Brain microvascular endothelial cell (primary cell): ENCODE measurements at regions not wholly inside any gene's neighbourhood (a gene's known extent, or its start where the extent isn't known, plus 50 kb on each side); places are given as distances from the start of the nearest gene placed in this dataset.

Source experiments
- DNase-seq: peaks from one replicate; pipeline ENCODE4 v3.0.0-alpha.2; 2020
- H3K27ac ChIP-seq: fragments of 250-450 bp; sonication (Bioruptor Pico); 2 replicates; pipeline ENCODE4 v1.5.1; 2020; ENCODE audit warnings: mild to moderate bottlenecking, moderate library complexity
- H3K27me3 ChIP-seq: fragments of 250-450 bp; sonication (Bioruptor Pico); replicated peaks from 2 replicates; pipeline ENCODE4 v1.5.1; 2020; ENCODE audit warnings: mild to moderate bottlenecking
- H3K36me3 ChIP-seq: fragments of 250-450 bp; sonication (Bioruptor Pico); replicated peaks from 2 replicates; pipeline ENCODE4 v1.5.1; 2020; ENCODE audit warnings: mild to moderate bottlenecking
- H3K4me3 ChIP-seq: 2 replicates; pipeline ENCODE4 v1.5.1; 2011; ENCODE audit warnings: low read depth, mild to moderate bottlenecking, control low read depth, low read length, moderate library complexity
- in situ Hi-C: cut with HindIII; loops from 2 replicates; pipeline ENCODE4 v1.10.0; 2017; ENCODE audit warnings: low sequenced_read_pairs, low pct_ligation_motif_present
- TF ChIP-seq, protein P1 (sequence below): IDR thresholded peaks from 2 replicates; pipeline ENCODE4 v1.5.1; 2011; ENCODE audit warnings: low read depth, mild to moderate bottlenecking, moderate library complexity, low read length, control low read depth, inconsistent platforms; ENCODE audit errors: missing control alignments

DNA sequence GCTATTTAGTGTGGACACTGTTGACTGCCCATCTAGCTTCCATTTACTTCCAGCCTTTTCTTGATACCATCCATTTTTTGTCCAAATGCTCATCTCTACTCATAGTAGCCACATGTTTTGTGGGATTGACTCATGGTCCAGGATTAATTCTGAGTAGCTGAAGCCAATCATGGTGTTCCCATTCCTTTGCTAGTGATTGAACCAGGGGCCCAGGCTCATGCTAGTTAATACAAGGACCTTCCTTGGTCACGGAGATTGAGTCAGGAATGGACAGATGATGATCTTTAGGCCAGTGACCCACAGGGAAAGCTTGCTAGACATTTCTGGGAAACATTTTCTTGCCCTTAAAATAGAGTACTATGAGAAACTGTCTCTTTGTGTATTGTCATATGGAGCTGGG lies 272.9 kb upstream of the RIOK2 start:
- in situ Hi-C loops = no loop called here
- H3K27me3 ChIP-seq = no peaks in the 10 kb centered on the region
- TF ChIP-seq, protein P1, sequence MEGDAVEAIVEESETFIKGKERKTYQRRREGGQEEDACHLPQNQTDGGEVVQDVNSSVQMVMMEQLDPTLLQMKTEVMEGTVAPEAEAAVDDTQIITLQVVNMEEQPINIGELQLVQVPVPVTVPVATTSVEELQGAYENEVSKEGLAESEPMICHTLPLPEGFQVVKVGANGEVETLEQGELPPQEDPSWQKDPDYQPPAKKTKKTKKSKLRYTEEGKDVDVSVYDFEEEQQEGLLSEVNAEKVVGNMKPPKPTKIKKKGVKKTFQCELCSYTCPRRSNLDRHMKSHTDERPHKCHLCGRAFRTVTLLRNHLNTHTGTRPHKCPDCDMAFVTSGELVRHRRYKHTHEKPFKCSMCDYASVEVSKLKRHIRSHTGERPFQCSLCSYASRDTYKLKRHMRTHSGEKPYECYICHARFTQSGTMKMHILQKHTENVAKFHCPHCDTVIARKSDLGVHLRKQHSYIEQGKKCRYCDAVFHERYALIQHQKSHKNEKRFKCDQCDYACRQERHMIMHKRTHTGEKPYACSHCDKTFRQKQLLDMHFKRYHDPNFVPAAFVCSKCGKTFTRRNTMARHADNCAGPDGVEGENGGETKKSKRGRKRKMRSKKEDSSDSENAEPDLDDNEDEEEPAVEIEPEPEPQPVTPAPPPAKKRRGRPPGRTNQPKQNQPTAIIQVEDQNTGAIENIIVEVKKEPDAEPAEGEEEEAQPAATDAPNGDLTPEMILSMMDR = no peak

DNA sequence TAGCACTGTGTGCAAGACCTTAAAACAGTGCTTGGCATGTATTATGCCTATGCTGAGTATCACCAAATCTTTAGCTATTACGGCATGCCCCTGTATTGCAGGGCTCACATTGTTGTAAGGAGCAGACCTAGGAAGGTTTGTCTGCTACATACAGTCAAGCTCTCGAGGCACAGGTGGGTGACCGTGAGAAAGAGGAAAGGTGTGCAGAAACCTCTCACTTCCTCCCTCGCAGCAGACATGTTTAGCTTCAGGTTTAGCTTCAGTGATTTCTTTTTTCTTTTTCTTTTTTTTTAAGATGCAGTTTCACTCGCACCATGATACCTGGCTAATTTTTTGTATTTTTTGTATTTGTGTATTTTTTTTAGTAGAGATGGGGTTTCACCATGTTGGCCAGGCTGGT lies 275.8 kb upstream of the RIOK2 start:
- in situ Hi-C loops = no loop called here
- TF ChIP-seq, protein P1 = no peak
- Histone ChIP-seq H3K27me3 (no peaks in the 10 kb centered on the region), H3K36me3 (no peaks in the 10 kb centered on the region), H3K27ac (no peak overlapping the region), H3K4me3 (no peak overlapping the region)
- DNase-seq = no peak

More for the DNA sequence above, 272.9 kb upstream of the RIOK2 start:
- Histone ChIP-seq H3K4me3 (no peak overlapping the region), H3K36me3 (no peaks in the 10 kb centered on the region), H3K27ac (no peak overlapping the region)
- DNase-seq = no peak

DNA sequence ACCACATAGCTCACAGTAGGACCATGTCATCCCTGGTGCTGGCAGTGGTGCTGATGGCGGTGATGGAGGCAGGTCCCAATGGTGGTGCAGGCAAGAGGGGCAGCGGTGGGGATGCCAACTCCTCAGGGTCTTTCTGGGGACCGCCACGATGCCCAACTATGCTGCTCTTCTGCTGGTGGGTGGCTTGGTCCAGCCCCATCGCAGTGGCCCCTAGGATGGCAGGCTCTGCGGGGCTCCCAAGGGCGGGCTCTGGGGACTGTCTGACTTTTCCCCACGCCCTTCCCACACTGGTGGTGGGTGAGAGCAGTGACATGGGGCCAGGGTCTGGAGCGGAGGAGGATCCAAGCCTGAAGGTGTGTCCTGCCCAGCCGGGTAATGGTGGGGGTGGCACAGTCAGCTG lies 288.9 kb upstream of the RIOK2 start:
- H3K4me3 ChIP-seq = no peak overlapping the region
- no peaks in the 10 kb centered on the region for H3K27me3 ChIP-seq
- H3K36me3 ChIP-seq = no peaks in the 10 kb centered on the region
- TF ChIP-seq, protein P1 = no peak
- no peak for DNase-seq
- in situ Hi-C loops = no loop called here
- no peak overlapping the region for H3K27ac ChIP-seq

DNA sequence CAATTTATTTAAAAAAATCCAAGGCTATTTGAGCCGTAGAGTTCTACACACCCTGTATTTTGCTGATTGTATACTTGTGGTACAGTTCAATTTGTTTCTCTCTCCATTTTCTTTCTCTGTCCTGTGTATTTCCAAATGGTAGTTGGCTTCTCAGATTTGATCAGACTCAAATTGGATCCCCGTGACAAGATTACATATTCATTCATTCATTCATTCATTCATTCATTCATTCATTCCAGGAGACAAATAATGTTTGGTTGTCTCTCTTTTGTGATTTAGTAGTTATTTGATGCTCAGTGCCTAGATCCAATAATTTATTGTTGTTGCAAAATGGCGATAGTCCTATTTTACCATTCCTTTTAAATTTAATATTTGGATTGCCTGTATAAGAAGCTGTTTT lies 292.8 kb upstream of the RIOK2 start:
- no peak overlapping the region for H3K4me3 ChIP-seq
- no peaks in the 10 kb centered on the region for H3K27me3 ChIP-seq
- TF ChIP-seq, protein P1 = no peak
- no peak for DNase-seq
- no peaks in the 10 kb centered on the region for H3K36me3 ChIP-seq
- no peak overlapping the region for H3K27ac ChIP-seq
- in situ Hi-C loops = no loop called here

DNA sequence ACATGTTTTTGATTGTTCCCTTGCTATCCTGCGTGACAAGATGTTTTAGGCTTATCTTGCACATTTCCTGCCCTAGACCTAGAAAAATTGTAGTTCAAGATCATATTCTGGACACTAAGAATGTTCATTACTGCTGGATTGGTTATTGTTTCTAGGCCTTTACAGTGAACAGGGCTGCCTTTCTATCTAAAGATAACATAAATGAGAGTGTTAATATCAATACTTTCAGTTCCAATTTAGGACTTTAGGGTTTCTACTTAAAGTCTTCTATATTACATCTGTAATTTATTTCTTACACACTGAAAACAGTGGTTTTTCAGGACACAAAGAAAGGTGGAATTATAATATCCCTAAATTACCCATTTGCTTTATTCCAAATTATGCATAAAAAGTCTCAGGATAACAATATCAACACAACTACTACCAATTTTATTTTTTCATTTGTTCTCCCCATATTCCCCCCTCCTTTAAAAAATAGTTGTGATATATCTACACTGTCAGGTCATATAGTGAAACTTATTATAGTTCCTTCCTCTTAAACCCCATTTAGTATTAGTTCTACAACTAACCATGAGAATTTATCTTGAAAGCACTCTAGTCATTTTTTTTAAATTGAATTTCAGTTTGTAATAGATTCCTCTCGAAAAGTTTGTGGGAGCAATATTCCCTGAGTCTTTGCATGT lies 293.9 kb upstream of the RIOK2 start:
- TF ChIP-seq, protein P1 = no peak
- in situ Hi-C loops = no loop called here
- H3K36me3 ChIP-seq = no peaks in the 10 kb centered on the region
- H3K4me3 ChIP-seq = no peak overlapping the region
- no peak overlapping the region for H3K27ac ChIP-seq
- no peaks in the 10 kb centered on the region for H3K27me3 ChIP-seq
- no peak for DNase-seq

DNA sequence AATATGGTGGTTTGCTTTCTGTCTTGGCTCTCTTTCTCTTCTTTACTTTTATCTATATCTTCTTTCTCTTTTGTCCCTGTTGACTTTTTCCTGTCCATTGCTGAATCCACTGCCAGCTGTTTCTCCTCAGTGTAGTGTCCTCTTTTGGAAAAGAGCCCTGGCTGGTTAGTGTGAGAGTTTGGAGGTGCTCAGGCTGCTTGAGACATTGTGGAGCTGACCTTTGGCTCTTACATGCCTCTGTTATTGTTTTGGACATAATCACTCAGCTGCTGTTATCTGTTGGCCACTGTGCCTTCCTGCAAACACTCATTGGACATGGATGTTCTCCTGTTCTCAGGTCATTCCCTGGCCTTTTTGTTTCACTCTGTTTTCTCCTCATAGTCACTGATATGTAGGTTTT lies 295.4 kb upstream of the RIOK2 start:
- no peak for DNase-seq
- in situ Hi-C loops = no loop called here
- Histone ChIP-seq H3K27me3 (no peaks in the 10 kb centered on the region), H3K27ac (no peak overlapping the region), H3K36me3 (no peaks in the 10 kb centered on the region), H3K4me3 (no peak overlapping the region)
- TF ChIP-seq, protein P1 = no peak
